22Rv1 (cell line): ENCODE measurements at regions not wholly inside any gene's neighbourhood (a gene's known extent, or its start where the extent isn't known, plus 50 kb on each side); places are given as distances from the start of the nearest gene placed in this dataset.

Experiments used
- CTCF ChIP-seq: fragments of 450-650 bp; IDR thresholded peaks from 2 replicates; pipeline ENCODE4 v1.5.1; 2017; ENCODE audit warnings: mild to moderate bottlenecking
- ZFX ChIP-seq: fragments of 450-650 bp; IDR thresholded peaks from 2 replicates; pipeline ENCODE4 v1.6.1; 2017; ENCODE audit warnings: antibody characterized with exemption, borderline replicate concordance

DNA sequence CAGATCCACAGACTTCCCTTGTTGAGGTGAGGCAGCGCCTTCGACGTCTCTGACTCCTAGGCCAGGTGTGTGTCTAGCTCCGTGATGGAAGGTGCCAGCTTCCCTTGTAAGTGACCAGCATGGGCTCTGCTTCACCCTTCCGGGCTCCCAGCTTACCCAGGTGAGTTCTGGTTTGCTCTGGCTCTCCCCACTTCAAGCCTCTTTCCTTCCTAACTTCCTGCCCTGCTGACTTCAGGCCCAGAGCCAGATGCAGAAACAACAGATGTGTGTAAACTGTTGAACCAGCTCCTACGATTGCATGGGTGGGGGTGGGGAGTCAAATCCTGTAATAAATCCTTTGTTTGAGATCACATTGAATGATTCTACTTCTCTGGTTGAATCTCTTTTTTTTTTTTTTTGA is 51.6 kb upstream of the BMP6 start:
- TF ChIP-seq CTCF (no peak), ZFX (no peak)
